ENCODE measurements at regions not wholly inside any gene's neighbourhood (a gene's known extent, or its start where the extent isn't known, plus 50 kb on each side); places are given as distances from the start of the nearest gene placed in this dataset.

- no peak for DNase-seq (ENCODE audit: low spot score in 2 of 2)
- WGBS, 2 donors = 87 to 90% methylated on average over 5 of the region's 5 CpGs
- H3K4me3 ChIP-seq (ENCODE audit: low read depth, poor library complexity, severe bottlenecking) = no peak overlapping the region
- intact Hi-C loops (cut with DNase I; ENCODE audit: low total_unique reads) = no loop called here
- TF ChIP-seq POLR2A (IDR thresholded peaks at IDR 0.05) (no peak), CTCF (IDR thresholded peaks at IDR 0.05) (no peak)
These were observed 95.3 kb downstream of the RBM43 start for GRCh38 chr2:151166410-151166809.

- no peak for DNase-seq (ENCODE audit: low spot score in 2 of 2)
- no peak overlapping the region for H3K4me3 ChIP-seq (ENCODE audit: low read depth, poor library complexity, severe bottlenecking)
- no peak for TF ChIP-seq CTCF (IDR thresholded peaks at IDR 0.05)
- no peak for TF ChIP-seq POLR2A (IDR thresholded peaks at IDR 0.05)
- 77 to 85% methylated on average over 5 of the region's 5 CpGs for WGBS, 2 donors
- intact Hi-C loops (cut with DNase I; ENCODE audit: low total_unique reads) = no loop called here
These were observed 96.5 kb downstream of the RBM43 start for GRCh38 chr2:151165105-151165684.

- no peak overlapping the region for H3K4me3 ChIP-seq (ENCODE audit: low read depth, poor library complexity, severe bottlenecking)
- intact Hi-C loops (cut with DNase I; ENCODE audit: low total_unique reads) = no loop called here
- DNase-seq (ENCODE audit: low spot score in 2 of 2) = no peak
- 69 to 72% methylated on average over 4 of the region's 4 CpGs for WGBS, 2 donors
- no peak for TF ChIP-seq CTCF (IDR thresholded peaks at IDR 0.05)
- no peak for TF ChIP-seq POLR2A (IDR thresholded peaks at IDR 0.05)
These were observed 99.7 kb downstream of the RBM43 start for GRCh38 chr2:151161821-151162551.

- TF ChIP-seq CTCF (IDR thresholded peaks at IDR 0.05) = no peak
- no peak for TF ChIP-seq POLR2A (IDR thresholded peaks at IDR 0.05)
- no peak for DNase-seq (ENCODE audit: low spot score in 2 of 2)
- 65 to 66% methylated on average over 2 of the region's 2 CpGs for WGBS, 2 donors
- H3K4me3 ChIP-seq (ENCODE audit: low read depth, poor library complexity, severe bottlenecking) = no peak overlapping the region
- intact Hi-C loops (cut with DNase I; ENCODE audit: low total_unique reads) = no loop called here
These were observed 102.5 kb downstream of the RBM43 start for GRCh38 chr2:151159109-151159662.

- DNase-seq (ENCODE audit: low spot score in 2 of 2) = no peak
- H3K4me3 ChIP-seq (ENCODE audit: low read depth, poor library complexity, severe bottlenecking) = no peak overlapping the region
- TF ChIP-seq CTCF (IDR thresholded peaks at IDR 0.05) (no peak), POLR2A (IDR thresholded peaks at IDR 0.05) (no peak)
- intact Hi-C loops (cut with DNase I; ENCODE audit: low total_unique reads) = no loop called here
- 57 to 59% methylated on average over 5 of the region's 5 CpGs for WGBS, 2 donors
These were observed 104.5 kb downstream of the RBM43 start for GRCh38 chr2:151157000-151157735.
